IgD-negative memory B cell (primary cell): ENCODE measurements at regions not wholly inside any gene's neighbourhood (a gene's known extent, or its start where the extent isn't known, plus 50 kb on each side); places are given as distances from the start of the nearest gene placed in this dataset.

Experiments used
- H3K27ac Mint-ChIP-seq, 3 donors: one replicate each; pipeline ENCODE4 v1.8.0; 2020 to 2022; ENCODE audit warnings: mild to moderate bottlenecking in 3 of 3, mixed read lengths in 3 of 3, moderate library complexity in 1 of 3
- H3K27me3 Mint-ChIP-seq: one replicate; pipeline ENCODE4 v1.8.0; 2021; ENCODE audit warnings: mixed read lengths
- H3K36me3 Mint-ChIP-seq: one replicate; pipeline ENCODE4 v1.8.0; 2020; ENCODE audit warnings: mild to moderate bottlenecking, mixed read lengths
- H3K4me1 Mint-ChIP-seq, 3 donors: one replicate each; pipeline ENCODE4 v1.8.0; 2020 to 2022; ENCODE audit warnings: mixed read lengths in 3 of 3, mild to moderate bottlenecking in 1 of 3
- H3K4me3 Mint-ChIP-seq, 4 donors: one replicate each; pipeline ENCODE4 v1.8.0; 2020 to 2022; ENCODE audit warnings: mild to moderate bottlenecking in 4 of 4, mixed read lengths in 4 of 4, moderate library complexity in 3 of 4
- H3K9me3 Mint-ChIP-seq, 3 donors: one replicate each; pipeline ENCODE4 v1.8.0; 2020 to 2021; ENCODE audit warnings: mixed read lengths in 3 of 3, mild to moderate bottlenecking in 1 of 3

GRCh38 chr14:58836303-58836974, 198.7 kb downstream of the DACT1 start:
- Mint-ChIP-seq H3K4me3 (no peak overlapping the region), H3K27ac (no peak overlapping the region), H3K9me3 (peaks cover 0 to 5% (median 0%) of the 10 kb centered on the region in 3 donors), H3K27me3 (peaks cover 2% of the 10 kb centered on the region), H3K36me3 (no peaks in the 10 kb centered on the region), H3K4me1 (peaks cover 0 to 2% (median 0%) of the 10 kb centered on the region in 3 donors)

GRCh38 chr14:58839233-58839632, 201.5 kb downstream of the DACT1 start:
- Mint-ChIP-seq H3K36me3 (no peaks in the 10 kb centered on the region), H3K4me3 (no peak overlapping the region), H3K27me3 (no peaks in the 10 kb centered on the region), H3K4me1 (peaks cover 0 to 2% (median 0%) of the 10 kb centered on the region in 3 donors), H3K9me3 (peaks cover 0 to 5% (median 0%) of the 10 kb centered on the region in 3 donors), H3K27ac (no peak overlapping the region)

GRCh38 chr14:58844544-58844943, 206.8 kb downstream of the DACT1 start:
- no peaks in the 10 kb centered on the region for H3K36me3 Mint-ChIP-seq
- no peak overlapping the region for H3K4me3 Mint-ChIP-seq
- no peaks in the 10 kb centered on the region for H3K4me1 Mint-ChIP-seq
- H3K9me3 Mint-ChIP-seq: no peaks in the 10 kb centered on the region
- no peak overlapping the region for H3K27ac Mint-ChIP-seq
- H3K27me3 Mint-ChIP-seq: no peaks in the 10 kb centered on the region

- H3K9me3 Mint-ChIP-seq: no peaks in the 10 kb centered on the region
- H3K4me3 Mint-ChIP-seq: no peak overlapping the region
- no peaks in the 10 kb centered on the region for H3K27me3 Mint-ChIP-seq
- no peak overlapping the region for H3K27ac Mint-ChIP-seq
- H3K36me3 Mint-ChIP-seq: no peaks in the 10 kb centered on the region
- H3K4me1 Mint-ChIP-seq: no peaks in the 10 kb centered on the region
Measured at GRCh38 chr14:58846682-58847465, 209.1 kb downstream of the DACT1 start.

- Mint-ChIP-seq H3K27ac (no peak overlapping the region), H3K4me1 (no peaks in the 10 kb centered on the region), H3K27me3 (no peaks in the 10 kb centered on the region), H3K9me3 (no peaks in the 10 kb centered on the region), H3K4me3 (no peak overlapping the region), H3K36me3 (no peaks in the 10 kb centered on the region)
Measured at GRCh38 chr14:58848365-58848764, 210.6 kb downstream of the DACT1 start.

GRCh38 chr14:58849601-58850000, 211.8 kb downstream of the DACT1 start:
- Mint-ChIP-seq H3K4me1 (no peaks in the 10 kb centered on the region), H3K27me3 (no peaks in the 10 kb centered on the region), H3K4me3 (no peak overlapping the region), H3K27ac (no peak overlapping the region), H3K9me3 (peaks cover 0 to 1% (median 0%) of the 10 kb centered on the region in 3 donors), H3K36me3 (no peaks in the 10 kb centered on the region)

- Mint-ChIP-seq H3K9me3 (peaks cover 0 to 1% (median 0%) of the 10 kb centered on the region in 3 donors), H3K27me3 (no peaks in the 10 kb centered on the region), H3K27ac (no peak overlapping the region), H3K36me3 (no peaks in the 10 kb centered on the region), H3K4me3 (no peak overlapping the region), H3K4me1 (no peaks in the 10 kb centered on the region)
Measured at GRCh38 chr14:58850011-58850410, 212.2 kb downstream of the DACT1 start.

GRCh38 chr14:58861586-58861985, 223.8 kb downstream of the DACT1 start:
- Mint-ChIP-seq H3K4me3 (no peak overlapping the region), H3K9me3 (peaks cover 5 to 17% (median 14%) of the 10 kb centered on the region in 3 donors), H3K4me1 (no peaks in the 10 kb centered on the region), H3K27ac (no peak overlapping the region), H3K27me3 (peaks cover 7% of the 10 kb centered on the region), H3K36me3 (no peaks in the 10 kb centered on the region)

GRCh38 chr14:58862416-58863160, 224.8 kb downstream of the DACT1 start:
- Mint-ChIP-seq H3K27me3 (peaks cover 7% of the 10 kb centered on the region), H3K4me1 (no peaks in the 10 kb centered on the region), H3K36me3 (no peaks in the 10 kb centered on the region), H3K9me3 (peaks cover 5 to 17% (median 14%) of the 10 kb centered on the region in 3 donors), H3K4me3 (no peak overlapping the region), H3K27ac (no peak overlapping the region)

- no peak overlapping the region for H3K4me3 Mint-ChIP-seq
- H3K27me3 Mint-ChIP-seq: peaks cover 5% of the 10 kb centered on the region
- H3K4me1 Mint-ChIP-seq: no peaks in the 10 kb centered on the region
- H3K9me3 Mint-ChIP-seq: peaks cover 1 to 10% (median 5%) of the 10 kb centered on the region in 3 donors
- no peak overlapping the region for H3K27ac Mint-ChIP-seq
- H3K36me3 Mint-ChIP-seq: no peaks in the 10 kb centered on the region
Measured at GRCh38 chr14:58863661-58864345, 226.0 kb downstream of the DACT1 start.

GRCh38 chr14:58864751-58865513, 227.2 kb downstream of the DACT1 start:
- Mint-ChIP-seq H3K4me1 (no peaks in the 10 kb centered on the region), H3K27me3 (peaks cover 5% of the 10 kb centered on the region), H3K4me3 (no peak overlapping the region), H3K36me3 (no peaks in the 10 kb centered on the region), H3K27ac (no peak overlapping the region), H3K9me3 (peaks cover 0 to 2% (median 1%) of the 10 kb centered on the region in 3 donors)

- no peak overlapping the region for H3K27ac Mint-ChIP-seq
- no peaks in the 10 kb centered on the region for H3K36me3 Mint-ChIP-seq
- H3K9me3 Mint-ChIP-seq: peaks cover 0 to 1% (median 0%) of the 10 kb centered on the region in 3 donors
- no peaks in the 10 kb centered on the region for H3K4me1 Mint-ChIP-seq
- no peak overlapping the region for H3K4me3 Mint-ChIP-seq
- peaks cover 5% of the 10 kb centered on the region for H3K27me3 Mint-ChIP-seq
Measured at GRCh38 chr14:58865514-58866281, 227.9 kb downstream of the DACT1 start.

- Mint-ChIP-seq H3K27me3 (peaks cover 5% of the 10 kb centered on the region), H3K4me1 (no peaks in the 10 kb centered on the region), H3K27ac (no peak overlapping the region), H3K9me3 (peaks cover 0 to 1% (median 0%) of the 10 kb centered on the region in 3 donors), H3K4me3 (no peak overlapping the region), H3K36me3 (no peaks in the 10 kb centered on the region)
Measured at GRCh38 chr14:58866391-58866790, 228.6 kb downstream of the DACT1 start.

GRCh38 chr14:58870961-58871360, 233.2 kb downstream of the DACT1 start:
- no peaks in the 10 kb centered on the region for H3K9me3 Mint-ChIP-seq
- no peaks in the 10 kb centered on the region for H3K4me1 Mint-ChIP-seq
- H3K27me3 Mint-ChIP-seq: peaks cover 3% of the 10 kb centered on the region
- no peaks in the 10 kb centered on the region for H3K36me3 Mint-ChIP-seq
- no peak overlapping the region for H3K4me3 Mint-ChIP-seq
- H3K27ac Mint-ChIP-seq: no peak overlapping the region
